Suppressor macrophage (primary cell): ENCODE measurements at regions not wholly inside any gene's neighbourhood (a gene's known extent, or its start where the extent isn't known, plus 50 kb on each side); places are given as distances from the start of the nearest gene placed in this dataset.
A peak's percentile ranks its signal among the peaks of the same experiment; 100 is the strongest.

Experiments
- DNase-seq, 4 experiments: peaks; one replicate each; pipeline ENCODE4 v3.0.0-alpha.2; 2020 to 2022

DNA sequence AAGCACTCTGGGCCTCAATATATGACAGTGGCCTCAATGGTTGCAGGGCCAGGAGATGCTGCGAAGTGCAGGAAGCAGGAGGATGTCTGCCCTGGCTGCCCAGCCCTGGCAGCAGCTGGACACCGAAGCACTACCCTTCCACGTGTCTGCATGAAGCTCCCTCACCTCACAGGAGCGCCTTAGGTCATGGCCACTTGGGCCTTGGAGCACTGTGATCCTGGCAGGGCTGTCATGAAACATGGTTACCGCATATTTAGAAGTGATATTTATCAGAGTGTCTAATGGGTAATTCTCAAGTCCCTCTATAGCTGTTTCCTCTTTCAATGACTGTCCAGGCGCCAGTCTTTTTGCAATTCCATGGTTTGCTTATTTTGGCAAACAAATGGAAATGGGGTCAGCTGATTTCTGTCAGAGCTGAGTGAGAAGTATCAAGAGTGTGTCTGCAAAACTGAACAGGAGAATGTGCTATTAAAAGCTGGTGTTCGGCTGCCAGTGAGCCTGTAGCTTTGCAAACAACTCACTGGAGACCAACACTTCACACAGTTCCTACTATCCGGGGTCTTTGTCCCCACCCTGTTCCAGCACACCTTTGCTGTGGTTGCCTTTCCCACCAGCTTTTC lies 285.9 kb downstream of the KIF4B start:
- peak in 1 of 4 experiments; percentile 25 for DNase-seq

DNA sequence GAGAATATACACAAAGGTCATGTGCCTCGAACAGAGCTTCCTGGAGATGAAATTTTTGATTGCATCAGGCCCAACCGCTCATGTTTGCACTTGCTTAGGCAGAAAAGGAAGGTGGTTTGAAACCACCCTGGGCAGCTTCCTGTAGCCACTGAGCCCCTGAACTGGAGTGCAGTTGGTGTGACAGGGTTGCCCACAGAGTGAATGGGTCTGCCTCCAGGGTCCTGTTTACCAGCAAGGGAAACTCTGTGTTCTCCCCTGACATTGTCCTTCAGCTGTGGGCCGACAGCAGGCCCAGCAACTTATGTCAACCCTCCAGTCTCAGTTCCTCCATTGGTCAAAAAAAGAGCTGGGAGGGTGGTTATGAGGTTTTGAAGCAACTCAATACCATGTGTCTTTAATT lies 289.6 kb downstream of the KIF4B start:
- DNase-seq = peak in 3 of 4 experiments; percentile 10 to 56 (median 25)

DNA sequence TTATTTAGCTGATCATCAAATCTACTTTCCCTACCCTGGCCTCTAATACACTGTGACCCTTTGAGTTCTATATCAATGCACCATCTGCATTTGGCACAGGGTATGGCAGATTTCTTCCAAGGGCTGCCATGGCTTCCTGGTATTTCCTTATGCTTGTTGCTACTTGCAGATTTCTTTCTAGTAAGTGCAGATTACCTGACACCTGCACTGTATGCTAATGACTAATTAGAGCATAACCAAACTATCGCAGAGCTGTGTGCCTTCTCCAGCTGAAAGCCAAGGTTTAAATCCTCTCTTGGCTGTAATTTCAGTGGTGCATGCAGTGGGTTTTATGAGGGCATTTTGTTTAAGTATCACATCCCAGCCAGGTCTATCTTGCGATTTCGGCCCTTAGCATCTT lies 293.7 kb downstream of the KIF4B start:
- no peak for DNase-seq

DNA sequence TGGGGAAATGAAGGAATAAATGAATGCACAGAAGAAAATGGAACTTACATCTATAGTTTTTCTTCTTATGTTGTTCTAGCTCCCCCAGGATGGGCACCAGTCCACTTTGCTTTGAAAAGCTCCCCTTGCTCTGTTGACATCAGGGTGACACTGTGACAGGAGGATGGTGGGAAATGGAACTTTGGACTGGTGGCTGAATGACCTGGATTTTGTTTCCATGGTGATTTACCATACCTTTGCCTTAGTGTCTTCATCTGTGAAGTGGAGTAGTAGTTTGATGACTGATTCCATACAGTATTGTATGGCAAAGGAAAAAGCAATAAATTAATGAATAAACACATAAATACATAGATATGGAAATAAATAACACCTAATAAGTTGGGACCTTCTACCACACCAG lies 294.7 kb downstream of the KIF4B start:
- no peak for DNase-seq

DNA sequence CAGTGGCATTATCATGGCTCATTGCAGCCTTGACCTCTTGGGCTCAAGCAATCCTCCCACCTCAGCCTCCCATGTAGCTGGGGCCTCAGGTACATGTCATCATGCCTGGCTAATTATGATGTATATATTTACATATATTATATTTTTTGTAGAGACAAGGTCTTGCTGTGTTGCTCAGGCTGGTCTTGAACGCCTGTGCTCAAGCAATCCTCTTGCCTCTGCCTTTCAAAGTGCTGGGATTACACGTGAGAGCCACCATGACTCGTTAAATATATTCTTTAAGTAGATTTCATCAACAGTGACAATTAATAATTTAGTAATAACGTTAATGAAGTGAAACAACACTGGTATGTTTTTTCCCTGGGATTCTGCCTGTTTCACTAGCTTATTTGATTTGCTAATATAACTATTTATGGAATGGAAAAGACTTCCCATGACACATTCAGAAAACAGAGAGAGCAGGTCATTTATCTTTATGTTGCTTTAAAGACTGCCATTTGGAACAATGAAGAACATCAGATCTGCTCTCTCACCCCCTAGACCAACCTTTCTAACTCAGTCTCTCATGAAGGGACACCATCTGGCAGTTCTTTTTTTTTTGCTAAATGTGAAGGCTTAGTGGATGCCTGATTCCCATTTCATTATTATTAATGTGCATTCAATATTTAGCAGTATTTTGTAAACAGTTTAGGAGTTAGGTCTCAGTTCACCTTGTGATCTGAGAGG lies 295.6 kb downstream of the KIF4B start:
- DNase-seq = no peak

DNA sequence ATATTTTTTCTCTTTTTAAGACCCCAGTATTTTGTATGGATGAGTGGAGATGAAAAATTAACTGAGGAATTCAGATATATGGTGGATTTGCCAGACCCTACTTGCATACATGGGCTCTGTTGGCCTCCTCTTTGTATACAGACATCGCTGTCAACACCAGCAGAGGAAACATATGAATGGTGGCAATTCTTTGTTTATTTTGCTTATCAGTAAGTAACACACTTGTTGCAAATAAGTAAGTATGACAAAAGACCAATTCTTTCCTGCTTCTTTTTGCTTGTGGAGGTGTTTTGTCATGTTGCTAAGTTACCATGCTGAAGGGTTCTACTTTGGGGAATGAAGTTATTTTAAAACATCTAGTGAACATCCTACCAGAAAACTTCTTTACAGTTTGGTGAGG lies 298.2 kb downstream of the KIF4B start:
- DNase-seq = no peak

DNA sequence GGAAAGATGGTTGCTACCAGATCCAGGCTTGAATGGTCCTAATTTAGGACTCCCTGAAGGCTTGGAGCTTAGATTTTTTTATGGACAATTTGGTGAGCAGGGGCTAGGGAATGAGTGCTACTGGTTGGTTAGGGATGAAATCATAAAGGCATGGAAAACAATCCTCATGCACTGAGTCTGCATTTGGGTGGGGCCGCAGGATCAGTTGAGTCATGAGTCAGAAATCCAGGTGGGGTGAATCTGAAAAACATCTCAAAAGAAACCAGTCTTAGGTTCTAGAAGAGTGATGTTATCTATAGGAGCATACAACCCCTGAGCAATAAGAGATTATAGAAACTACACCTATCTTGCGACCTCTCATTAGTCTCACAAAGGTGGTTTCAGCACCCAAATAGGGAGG lies 300.0 kb downstream of the KIF4B start:
- DNase-seq = no peak

DNA sequence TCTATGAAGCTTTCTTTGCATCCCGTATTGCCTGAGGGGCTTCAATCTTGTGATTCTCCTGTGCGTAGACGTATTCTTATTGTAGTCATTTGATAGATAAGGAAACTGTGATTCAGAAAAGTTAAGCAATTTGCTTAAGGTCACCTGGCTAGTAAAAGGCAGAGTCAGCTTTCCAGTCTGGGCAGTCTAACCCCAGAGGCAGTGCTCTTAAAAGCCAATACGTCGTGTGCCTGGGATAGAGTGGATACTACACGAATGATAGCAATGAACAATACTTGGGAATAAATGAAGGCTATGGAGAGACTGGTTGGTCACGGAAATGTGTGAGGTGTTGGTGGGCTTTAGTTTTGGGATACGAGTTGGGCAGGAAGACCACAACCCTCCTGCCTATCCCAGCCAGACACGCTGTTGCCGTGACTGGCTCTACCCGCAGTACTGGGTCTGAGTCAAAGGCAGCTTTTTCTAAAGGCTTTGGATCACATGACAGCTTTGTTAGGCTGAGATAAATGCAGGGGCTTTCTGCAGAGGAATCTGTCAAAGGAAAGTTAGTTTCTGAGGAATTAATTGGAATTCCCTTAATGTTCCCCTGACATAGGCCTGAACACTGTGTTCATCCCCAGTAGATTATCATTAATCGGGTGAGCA lies 302.6 kb downstream of the KIF4B start:
- no peak for DNase-seq

DNA sequence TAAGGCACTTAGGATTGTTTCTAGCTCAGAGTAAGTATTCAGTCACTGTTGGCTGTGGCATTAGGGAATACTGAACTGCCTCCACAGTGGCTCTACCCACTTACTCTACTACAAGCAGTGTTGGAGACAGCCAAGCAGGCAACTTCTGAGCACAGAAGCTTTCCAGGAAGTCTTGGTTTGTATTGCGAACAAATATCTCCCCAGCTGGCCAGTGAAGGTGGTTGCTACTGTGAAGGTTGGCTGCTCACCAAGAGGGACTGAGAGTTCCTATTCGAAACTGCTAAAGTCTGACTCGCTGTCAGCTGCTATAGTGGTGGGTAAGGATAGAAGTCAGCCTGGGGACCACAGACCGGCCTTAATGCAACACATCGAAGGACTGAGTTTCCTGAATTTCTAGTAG lies 319.1 kb downstream of the KIF4B start:
- no peak for DNase-seq

DNA sequence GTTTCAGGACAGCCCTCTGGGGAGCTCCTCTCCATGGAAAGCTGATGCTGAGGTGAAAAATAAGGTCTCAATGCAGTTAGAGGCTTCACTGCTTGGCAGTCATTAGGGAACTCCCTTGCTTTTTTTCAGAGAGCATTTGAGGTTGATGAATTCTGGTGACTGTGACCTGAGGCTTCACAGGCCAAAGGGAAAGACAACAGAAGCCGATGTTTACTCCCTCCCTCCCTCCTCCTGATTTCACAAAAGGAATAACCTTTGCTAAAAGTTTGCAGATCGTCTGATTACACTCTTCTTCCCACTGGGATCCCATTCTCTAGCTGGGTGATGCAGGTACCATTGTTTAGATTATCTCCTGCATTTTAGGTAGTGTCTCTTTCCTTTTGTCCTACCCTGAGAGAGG lies 329.4 kb downstream of the KIF4B start:
- DNase-seq = no peak

DNA sequence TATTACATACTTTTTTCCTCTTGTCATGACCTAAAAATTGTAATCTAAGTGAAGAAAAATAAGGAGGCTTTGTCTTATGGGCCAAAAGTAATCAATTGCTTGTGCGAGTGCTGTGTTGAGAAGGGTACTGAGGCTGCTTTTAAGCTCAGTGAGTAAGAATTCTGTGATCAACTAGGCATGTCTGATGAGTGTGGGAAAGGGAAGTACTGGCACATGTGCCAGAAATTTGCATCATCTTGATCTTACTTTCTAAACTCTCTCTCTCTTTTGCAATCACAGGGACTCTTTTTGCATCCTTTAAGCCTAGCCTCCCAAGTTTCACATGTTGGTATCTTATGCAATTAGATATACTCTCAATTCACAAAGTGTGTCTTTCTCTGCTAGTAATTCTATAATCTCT lies 329.9 kb downstream of the KIF4B start:
- DNase-seq = peak in 3 of 4 experiments; percentile 3 to 35 (median 22)

DNA sequence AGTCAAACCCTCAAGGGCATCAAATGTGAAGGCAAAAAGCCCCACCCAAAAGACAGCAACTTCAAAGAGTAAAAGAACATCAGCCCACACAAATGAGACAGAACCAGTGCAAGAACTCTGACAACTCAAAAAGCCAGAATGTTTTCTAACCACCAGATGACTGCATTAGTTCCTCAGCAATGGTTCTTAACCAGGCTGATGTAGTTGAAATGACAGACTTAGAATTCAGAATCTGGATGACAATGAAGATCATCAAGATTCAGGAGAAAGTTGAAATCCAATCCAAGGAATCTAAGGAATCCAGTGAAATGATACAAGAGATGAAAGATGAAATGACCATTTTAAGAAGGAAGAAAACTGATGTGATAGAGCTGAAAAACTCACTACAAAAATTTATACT lies 339.7 kb downstream of the KIF4B start:
- no peak for DNase-seq

DNA sequence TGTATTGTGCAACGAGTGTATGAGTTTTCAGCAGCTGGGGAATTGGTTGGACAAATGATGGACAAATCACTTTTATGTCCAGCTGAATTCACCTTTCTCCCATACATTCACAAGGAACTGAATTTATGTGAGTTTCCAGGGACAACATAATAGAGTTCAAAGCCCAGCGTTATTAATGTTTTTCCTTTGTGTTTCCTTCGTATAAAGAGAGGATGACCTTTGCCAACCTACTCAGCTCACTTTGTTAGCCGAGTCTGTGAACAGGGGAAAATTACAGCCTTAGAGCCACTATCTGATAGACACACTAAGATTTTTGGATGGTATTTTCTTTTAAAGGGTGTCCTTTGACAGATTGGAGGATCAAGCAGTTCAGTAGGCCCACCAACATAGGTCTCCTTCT lies 352.5 kb downstream of the KIF4B start:
- no peak for DNase-seq

DNA sequence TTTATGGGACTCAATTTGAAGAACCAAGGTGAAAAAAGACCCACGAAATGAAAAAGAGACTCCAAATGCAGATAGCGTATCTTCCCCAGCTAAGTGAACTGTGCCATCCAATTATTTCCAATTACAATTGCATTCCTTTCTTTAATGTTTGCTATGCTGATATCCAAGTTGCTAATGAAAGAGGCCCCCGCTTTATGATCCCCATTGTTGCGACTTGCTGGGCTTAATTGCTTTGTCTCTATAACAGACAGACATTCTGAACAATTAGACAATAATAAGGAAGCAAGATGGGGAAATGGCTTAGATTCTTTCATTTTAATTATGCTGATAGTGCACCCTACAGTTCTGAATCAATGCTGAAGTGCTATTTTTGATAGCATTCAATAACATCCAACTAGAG lies 354.3 kb downstream of the KIF4B start:
- no peak for DNase-seq

DNA sequence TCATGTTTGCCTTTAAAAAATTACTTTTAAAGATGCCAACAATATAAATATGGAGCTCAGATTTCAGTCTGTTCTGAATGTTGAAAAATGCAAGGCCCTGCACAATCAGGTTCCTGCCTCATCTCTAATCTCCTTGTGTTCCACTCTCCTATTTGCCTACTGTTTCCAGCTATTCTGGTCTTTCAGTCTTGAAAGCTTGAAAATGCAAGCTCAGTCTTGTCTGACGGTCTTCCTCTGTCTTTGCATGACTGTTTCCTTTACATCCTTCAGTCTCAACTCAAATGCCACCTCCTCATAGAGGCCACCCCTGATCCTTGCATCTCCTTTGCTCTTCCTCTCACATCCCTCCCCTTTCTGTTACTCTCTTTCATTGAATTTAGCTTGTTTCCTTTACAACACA lies 354.9 kb downstream of the KIF4B start:
- DNase-seq = no peak

DNA sequence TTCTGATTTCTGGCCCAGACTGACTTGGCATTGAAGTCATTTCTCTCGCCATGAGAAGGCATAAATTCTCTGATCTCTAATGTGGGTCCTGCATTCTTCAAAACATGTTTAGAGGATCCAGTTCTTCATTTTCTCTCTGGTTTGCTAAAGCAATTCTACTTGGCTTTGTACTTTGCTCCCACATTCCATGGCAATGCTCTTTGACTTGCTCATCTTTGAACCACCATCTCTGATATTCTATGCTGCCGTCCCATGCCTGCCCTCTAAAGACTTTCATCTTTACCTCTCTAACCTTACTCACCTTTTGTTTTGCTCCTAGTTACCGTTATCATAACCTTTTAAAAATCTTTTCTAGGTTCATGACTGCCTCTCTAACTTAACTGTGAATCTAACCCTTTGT lies 366.9 kb downstream of the KIF4B start:
- no peak for DNase-seq

DNA sequence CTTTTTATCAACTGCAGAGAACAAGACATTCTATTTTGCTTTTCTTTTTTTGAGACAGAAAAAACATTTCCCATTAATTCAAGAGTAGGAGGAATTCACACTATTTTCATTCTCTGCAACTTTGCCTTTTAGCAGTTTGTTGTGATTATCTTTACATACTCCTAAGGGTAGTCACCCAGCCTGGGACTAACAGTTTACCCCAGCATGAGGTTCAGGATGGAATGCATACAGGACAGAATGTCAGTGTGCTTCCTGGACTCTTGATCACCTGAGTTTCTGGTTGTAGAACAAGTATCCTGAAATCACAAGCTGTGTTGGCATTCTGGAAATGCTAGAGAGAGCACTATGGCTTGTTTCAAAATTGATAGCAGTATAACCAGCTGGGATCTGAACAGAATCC lies 368.1 kb downstream of the KIF4B start:
- no peak for DNase-seq

DNA sequence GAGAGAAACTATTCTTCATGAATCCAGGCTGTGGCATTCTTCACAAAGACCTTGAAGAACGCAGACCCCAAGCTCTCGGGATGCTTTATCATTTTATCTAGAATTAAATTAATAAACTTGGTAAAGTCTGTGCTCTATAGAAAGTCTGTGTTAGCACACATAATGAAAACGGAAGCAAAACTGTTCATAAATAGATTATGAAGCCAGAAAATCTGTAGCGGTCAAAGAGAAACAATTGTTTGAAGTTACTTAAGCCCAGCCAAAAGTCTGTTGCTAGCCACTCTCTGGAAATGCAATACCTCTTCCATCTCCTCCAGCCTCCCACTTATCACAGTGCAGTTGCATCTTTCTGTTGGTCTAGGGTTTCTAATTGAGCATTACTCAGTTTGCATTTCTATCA lies 375.9 kb downstream of the KIF4B start:
- DNase-seq = no peak

DNA sequence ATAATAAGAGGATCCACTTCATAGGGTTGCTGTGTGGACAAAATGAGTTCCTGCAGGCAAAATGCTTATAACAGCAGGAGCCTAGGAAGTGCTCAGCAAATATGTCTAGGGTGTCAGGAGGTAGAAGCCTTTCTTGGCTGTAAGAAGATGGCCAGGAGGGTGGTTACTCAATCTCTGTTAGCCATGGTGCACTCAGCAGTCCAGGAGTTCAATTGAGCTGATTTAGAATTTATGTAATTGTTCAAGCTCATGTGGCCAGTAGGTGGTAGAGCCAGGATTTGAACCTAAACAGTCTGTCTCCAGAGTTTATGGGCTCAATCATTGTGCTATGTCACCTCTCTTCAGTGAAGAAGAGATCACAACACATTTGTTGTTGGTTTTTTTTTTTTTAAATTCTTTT lies 381.2 kb downstream of the KIF4B start:
- DNase-seq = no peak

DNA sequence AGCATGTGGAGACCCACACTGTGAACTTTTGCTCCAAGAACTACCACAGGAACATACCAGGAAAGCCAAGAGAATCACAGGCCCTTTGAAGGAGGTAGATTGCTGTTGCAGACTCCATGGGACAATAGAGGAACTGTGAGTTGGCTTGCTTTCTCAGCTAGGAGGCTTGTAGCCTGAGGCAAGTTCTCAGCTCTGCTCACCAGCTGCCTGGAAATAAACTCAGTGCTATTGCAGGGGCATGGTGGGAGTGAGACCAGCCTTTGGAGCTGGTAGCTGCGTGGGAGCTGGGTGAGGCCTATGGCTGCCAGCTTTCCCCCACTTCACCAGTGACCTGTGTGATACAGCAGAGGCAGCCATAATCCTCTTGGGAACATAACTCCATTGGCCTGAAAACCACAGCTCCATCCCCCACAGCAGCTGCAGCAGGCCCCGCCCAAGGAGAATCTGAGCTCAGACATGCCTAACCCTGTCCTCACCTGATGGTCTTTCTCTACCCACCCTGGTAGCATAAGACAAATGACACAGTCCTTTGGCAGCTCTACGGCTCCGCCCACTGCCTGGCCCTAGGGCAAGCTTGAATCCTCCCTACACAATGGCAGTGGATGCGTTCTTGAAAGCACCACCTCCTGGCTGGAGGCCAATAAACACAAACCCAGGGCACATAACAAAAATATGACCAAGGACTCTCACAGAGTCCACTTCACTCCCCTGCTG lies 389.5 kb downstream of the KIF4B start:
- no peak for DNase-seq

DNA sequence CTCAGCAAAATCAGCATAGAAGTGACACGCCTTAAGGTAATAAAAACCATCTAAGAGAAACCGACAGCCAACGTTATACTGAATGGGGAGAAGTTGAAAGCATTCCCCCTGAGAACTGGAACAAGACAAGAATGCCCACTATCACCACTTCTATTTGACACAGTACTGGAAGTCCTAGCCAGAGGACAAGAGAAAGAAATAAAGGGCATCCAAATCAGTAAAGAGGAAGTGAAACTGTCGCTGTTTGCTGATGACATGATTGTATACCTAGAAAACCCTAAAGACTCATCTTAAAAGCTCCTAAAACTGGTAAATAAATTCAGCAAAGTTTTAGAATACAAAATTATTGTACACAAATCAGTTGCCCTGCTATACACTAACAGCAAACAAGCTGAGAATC lies 393.3 kb downstream of the KIF4B start:
- peak in 1 of 4 experiments; percentile 11 for DNase-seq

DNA sequence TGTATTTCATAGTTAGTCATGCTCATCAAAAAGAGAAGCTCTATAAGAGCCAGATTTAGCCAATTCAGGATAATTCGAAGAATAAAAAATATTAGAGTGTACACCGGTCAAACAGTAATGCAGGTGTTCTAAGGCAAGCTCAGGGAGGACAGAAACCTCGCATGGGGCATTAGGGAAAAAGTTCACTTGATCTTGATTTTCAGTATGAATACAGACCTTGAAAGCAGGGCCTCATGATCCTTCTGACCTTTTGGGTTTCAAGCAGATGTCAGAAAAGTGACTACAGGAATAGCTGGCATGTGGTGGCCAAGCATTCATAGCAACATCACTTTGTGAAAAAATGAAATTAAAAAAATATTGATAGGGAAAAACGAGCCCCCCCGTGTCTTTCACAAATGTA lies 394.9 kb downstream of the KIF4B start:
- DNase-seq = no peak

DNA sequence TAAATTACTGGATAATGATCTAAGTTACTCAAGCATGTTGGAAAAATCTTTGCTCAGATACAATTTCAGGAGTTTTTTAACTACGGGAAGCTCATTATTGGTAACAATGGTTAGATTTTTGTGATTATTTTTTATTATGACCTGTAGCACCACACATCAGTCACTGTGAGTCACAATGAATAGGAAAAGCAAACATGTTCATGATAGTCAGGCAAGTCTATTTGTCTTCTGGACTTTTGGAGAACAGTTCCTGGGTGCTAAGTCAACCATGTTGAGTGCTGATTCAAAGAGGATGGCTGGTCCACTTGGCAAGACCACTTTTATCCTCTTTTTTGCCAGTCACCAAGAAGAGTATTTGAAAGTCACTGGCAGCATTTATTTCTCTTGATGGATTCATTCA lies 403.2 kb downstream of the KIF4B start:
- DNase-seq = no peak
